ENCODE measurements at regions not wholly inside any gene's neighbourhood (a gene's known extent, or its start where the extent isn't known, plus 50 kb on each side); places are given as distances from the start of the nearest gene placed in this dataset.

DNA sequence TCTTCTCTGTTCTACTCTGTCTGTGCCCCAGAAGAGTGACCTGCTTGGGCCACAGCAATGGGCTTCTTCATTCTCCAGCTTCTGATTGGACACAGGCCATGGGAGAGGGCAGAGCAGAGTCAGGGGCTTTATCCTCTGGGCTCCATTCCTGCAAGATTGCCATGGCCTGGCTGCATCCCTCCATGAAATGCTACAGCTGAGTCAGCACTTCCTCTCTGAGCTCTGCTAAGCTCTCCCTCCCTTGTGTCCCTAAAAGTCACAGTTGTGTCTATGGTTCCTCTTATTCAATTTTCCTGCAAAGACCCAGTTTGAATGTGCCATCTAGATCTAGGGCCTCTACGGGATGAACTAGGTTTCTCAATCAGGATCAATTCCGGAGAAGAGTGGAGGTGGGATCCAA lies 903.8 kb downstream of the TYW1 start:
- TF ChIP-seq, protein P1, sequence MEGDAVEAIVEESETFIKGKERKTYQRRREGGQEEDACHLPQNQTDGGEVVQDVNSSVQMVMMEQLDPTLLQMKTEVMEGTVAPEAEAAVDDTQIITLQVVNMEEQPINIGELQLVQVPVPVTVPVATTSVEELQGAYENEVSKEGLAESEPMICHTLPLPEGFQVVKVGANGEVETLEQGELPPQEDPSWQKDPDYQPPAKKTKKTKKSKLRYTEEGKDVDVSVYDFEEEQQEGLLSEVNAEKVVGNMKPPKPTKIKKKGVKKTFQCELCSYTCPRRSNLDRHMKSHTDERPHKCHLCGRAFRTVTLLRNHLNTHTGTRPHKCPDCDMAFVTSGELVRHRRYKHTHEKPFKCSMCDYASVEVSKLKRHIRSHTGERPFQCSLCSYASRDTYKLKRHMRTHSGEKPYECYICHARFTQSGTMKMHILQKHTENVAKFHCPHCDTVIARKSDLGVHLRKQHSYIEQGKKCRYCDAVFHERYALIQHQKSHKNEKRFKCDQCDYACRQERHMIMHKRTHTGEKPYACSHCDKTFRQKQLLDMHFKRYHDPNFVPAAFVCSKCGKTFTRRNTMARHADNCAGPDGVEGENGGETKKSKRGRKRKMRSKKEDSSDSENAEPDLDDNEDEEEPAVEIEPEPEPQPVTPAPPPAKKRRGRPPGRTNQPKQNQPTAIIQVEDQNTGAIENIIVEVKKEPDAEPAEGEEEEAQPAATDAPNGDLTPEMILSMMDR (IDR thresholded peaks at IDR 0.05) = no peak
- no peak for TF ChIP-seq POLR2A (IDR thresholded peaks at IDR 0.05)
